HUES6 (cell line): ENCODE measurements at regions not wholly inside any gene's neighbourhood (a gene's known extent, or its start where the extent isn't known, plus 50 kb on each side); places are given as distances from the start of the nearest gene placed in this dataset.

Experiments
- H3K27ac ChIP-seq: 2 replicates; pipeline ENCODE4 v1.7.0; 2013; ENCODE audit warnings: low read depth, mild to moderate bottlenecking, low read length, inconsistent platforms
- H3K27me3 ChIP-seq: 2 replicates; pipeline ENCODE4 v1.6.1; 2013; ENCODE audit warnings: low read length; ENCODE audit not compliant: control insufficient read depth, insufficient read depth
- H3K36me3 ChIP-seq: 2 replicates; pipeline ENCODE4 v1.6.1; 2013; ENCODE audit warnings: low read length; ENCODE audit not compliant: control insufficient read depth, insufficient read depth
- H3K4me1 ChIP-seq: 2 replicates; pipeline ENCODE4 v1.6.1; 2013; ENCODE audit warnings: low read length; ENCODE audit not compliant: control insufficient read depth, insufficient read depth
- H3K4me3 ChIP-seq: 2 replicates; pipeline ENCODE4 v1.5.1; 2013; ENCODE audit warnings: low read depth, low read length
- H3K9ac ChIP-seq: one replicate; pipeline ENCODE4 v1.6.1; 2013; ENCODE audit warnings: mild to moderate bottlenecking, low read length
- H3K9me3 ChIP-seq: 2 replicates; pipeline ENCODE4 v1.6.1; 2013; ENCODE audit warnings: low read depth, low read length; ENCODE audit not compliant: control insufficient read depth, insufficient read depth

DNA sequence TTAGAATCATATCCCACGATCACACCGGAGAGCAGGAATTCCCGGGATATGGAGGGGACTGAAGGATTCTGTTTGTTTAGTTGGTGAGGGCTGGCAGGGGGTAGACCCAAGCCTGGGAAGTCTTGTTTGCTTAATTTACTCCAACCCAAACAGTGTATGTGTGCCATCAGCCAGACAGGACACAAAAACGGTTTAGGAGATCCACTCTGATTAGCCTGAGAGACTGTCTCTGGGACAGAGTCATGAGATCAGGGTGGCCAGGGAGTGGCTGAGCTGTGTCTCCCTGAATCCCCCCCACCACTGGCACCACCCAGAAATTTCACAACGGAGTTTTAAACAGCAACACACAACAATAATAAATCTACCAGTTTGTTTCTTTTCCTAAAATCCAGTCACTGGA is 127.0 kb downstream of the RBFOX3 start:
- no peaks in the 10 kb centered on the region for H3K9me3 ChIP-seq
- H3K36me3 ChIP-seq = no peaks in the 10 kb centered on the region
- H3K4me3 ChIP-seq = no peak overlapping the region
- no peak overlapping the region for H3K27ac ChIP-seq
- peaks cover 17% of the 10 kb centered on the region for H3K4me1 ChIP-seq
- peaks cover 30% of the 10 kb centered on the region; the same call in 1 of the 2 replicates for H3K27me3 ChIP-seq
- H3K9ac ChIP-seq = no peak overlapping the region

DNA sequence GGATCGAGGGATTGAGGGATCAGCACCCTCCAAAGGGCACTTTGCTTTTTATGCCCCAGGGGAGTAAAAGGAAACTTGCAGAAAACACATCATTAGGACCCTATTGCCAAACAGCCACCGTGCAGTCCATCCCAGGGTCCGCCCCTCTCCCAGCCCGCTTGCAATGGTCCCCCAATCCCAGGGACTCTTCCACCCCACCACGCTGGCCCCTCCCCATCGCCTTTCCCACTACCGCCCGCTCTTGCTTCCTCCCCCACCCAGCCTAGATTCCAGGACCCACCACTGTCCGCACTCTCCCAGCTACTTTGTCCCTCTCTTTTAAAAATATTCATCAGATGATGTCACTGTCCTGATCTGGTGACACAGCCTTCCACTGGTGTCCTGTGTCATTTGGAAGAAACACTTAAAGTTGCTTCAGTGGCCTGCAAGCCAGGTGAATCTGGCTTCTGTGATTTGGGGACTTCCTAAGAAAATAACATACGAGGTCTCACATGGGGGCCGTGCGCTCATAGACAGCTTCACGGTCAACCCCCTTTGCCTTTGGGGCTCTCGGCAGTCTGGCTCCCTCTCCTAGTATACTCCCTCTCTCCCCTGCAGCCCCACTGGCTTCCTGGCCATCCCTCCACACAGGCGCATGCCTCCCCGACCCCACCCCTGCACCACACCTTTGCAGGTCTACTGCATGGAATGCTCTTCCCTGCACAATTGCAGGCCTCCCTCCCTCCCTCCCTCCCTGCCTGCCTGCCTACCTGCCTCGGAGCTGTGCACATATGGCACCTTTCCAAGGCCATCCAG is 127.9 kb downstream of the RBFOX3 start:
- Histone ChIP-seq H3K27ac (no peak overlapping the region), H3K4me1 (peaks cover 17% of the 10 kb centered on the region), H3K27me3 (peaks cover 39% of the 10 kb centered on the region; the same call in 1 of the 2 replicates), H3K4me3 (peak overlapping the region; percentile 38; the same call in 1 of the 2 replicates), H3K36me3 (no peaks in the 10 kb centered on the region), H3K9me3 (no peaks in the 10 kb centered on the region), H3K9ac (no peak overlapping the region)

DNA sequence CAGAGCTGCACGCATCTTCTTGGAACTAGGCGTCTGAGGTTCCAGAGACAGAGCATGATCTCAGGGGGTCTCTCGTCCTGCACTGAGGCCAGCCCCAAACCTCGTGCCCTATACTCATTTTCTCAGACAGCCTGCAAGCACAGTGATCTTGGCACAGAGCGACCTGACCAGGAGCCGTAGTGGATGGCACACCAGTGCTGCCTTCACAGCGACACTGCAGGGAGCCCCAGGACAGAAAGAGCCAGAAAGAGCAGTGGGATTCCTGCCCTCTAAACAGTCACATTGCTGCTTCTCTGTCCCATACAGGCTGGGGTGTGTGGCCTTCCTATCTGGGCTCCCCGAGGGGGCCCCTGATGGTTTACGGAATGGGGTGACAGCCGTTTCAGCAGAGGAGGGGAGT is 131.0 kb downstream of the RBFOX3 start:
- Histone ChIP-seq H3K27ac (no peak overlapping the region), H3K27me3 (peaks cover 62% of the 10 kb centered on the region; the same call in 1 of the 2 replicates), H3K9me3 (no peaks in the 10 kb centered on the region), H3K36me3 (no peaks in the 10 kb centered on the region), H3K9ac (no peak overlapping the region), H3K4me1 (peaks cover 10% of the 10 kb centered on the region), H3K4me3 (no peak overlapping the region)

DNA sequence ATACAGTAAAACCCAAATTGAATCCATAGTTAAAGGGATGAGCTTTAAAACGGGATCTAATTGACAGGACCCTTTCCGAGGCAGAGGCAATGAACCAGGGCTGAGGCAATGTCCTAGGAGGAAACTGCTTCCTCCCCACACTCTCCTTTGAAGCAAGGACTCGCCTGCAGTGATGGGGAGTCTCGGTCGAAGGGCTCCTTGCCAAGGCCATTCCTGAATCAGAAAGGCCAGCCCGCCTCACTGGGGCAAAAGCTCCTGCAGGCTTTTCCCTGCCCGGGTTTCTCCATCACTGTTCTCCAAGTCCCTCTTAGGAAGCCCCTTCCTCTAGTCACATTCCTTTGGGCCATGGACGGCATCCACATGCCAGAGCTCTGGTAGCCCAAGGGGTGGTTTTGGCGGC is 132.0 kb downstream of the RBFOX3 start:
- no peak overlapping the region for H3K4me3 ChIP-seq
- no peaks in the 10 kb centered on the region for H3K36me3 ChIP-seq
- H3K27me3 ChIP-seq = peaks cover 72% of the 10 kb centered on the region; the same call in 1 of the 2 replicates
- H3K9ac ChIP-seq = no peak overlapping the region
- H3K27ac ChIP-seq = no peak overlapping the region
- no peaks in the 10 kb centered on the region for H3K9me3 ChIP-seq
- peaks cover 10% of the 10 kb centered on the region for H3K4me1 ChIP-seq

DNA sequence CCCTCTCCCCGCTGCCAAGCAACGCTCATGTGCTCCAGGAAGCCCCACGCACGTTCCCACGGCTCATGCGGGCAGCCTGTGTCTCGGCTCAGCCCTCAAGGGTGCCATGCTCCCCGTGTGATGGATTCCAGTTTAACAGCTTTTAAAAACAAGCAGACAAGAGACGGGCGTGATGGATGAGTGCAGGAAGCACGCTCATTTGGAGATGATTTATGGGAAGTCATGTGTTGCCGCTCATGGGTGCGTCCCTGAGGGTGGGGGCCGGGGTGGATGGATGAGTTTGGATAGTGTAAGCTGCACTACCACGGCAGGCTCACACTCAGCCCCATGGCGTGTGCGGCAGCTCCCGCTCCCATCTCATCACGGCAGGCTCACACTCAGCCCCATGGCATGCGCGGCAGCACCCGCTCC is 132.8 kb downstream of the RBFOX3 start:
- H3K36me3 ChIP-seq = no peaks in the 10 kb centered on the region
- H3K4me1 ChIP-seq = peaks cover 9% of the 10 kb centered on the region
- no peaks in the 10 kb centered on the region for H3K9me3 ChIP-seq
- H3K27ac ChIP-seq = no peak overlapping the region
- H3K4me3 ChIP-seq = no peak overlapping the region
- H3K27me3 ChIP-seq = peaks cover 80% of the 10 kb centered on the region; the same call in 1 of the 2 replicates
- no peak overlapping the region for H3K9ac ChIP-seq

DNA sequence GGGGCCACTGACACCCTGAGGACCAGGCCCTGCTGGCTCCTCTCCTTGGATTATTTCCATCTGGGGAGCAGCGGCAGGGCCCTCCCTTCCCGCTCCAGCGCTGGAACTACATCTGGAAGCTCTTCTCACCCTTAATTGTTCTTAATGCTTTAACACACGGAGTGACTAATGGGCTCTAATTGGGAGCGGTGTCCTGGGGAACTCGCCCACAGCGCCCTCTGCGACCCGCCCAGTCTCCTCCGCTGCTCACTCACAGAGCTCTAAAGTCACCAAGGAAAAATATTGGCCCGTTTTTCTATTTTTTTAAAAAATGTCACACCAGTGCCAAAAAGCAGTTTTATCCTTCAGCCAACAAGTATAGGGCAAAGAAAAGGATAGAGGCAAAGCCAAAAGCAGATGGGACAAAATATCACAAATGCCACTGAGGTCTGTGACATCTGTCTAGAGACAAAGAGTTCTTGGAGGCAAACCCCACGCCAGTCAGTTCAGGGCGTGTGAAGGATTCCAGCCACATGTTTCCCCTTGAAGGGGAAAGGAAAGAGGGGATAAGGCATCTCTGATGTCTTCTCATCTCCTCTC is 134.7 kb downstream of the RBFOX3 start:
- Histone ChIP-seq H3K27me3 (peaks cover 86% of the 10 kb centered on the region; the same call in 1 of the 2 replicates), H3K27ac (no peak overlapping the region)

DNA sequence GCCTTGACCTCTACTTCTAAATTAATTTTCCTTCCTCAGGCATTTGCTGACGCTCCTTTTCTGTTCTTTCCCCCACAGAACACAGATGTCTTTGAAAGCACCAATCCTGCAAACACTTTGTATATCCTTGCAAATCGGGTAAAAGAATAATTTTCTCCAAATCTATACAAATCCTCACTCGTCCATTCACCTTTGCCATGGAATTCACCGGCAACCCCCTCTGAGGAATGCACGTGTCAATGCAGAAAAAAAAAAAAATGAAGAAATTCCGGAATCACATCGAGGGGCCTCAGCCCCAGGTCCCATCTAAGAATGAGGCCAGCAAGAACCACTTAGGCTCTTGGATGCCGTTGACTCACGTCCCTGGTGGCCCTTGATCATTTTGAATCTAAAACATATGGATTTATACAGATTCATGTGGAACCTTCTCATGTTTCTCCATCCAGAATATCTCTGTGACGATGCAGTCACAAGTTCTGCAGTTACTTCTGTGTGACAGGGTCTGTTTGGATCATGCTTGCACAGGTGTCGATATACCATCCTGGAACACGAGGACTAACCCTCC is 136.9 kb downstream of the RBFOX3 start:
- H3K36me3 ChIP-seq = no peaks in the 10 kb centered on the region
- no peak overlapping the region for H3K9ac ChIP-seq
- peaks cover 2% of the 10 kb centered on the region; the same call in 1 of the 2 replicates for H3K4me1 ChIP-seq
- H3K27ac ChIP-seq = no peak overlapping the region
- no peaks in the 10 kb centered on the region for H3K9me3 ChIP-seq
- no peak overlapping the region for H3K4me3 ChIP-seq
- peaks cover 85% of the 10 kb centered on the region; the same call in 1 of the 2 replicates for H3K27me3 ChIP-seq

More for the DNA sequence above, 134.7 kb downstream of the RBFOX3 start:
- H3K4me3 ChIP-seq = no peak overlapping the region
- peaks cover 2% of the 10 kb centered on the region; the same call in 1 of the 2 replicates for H3K4me1 ChIP-seq
- no peaks in the 10 kb centered on the region for H3K36me3 ChIP-seq
- H3K9ac ChIP-seq = no peak overlapping the region
- no peaks in the 10 kb centered on the region for H3K9me3 ChIP-seq

DNA sequence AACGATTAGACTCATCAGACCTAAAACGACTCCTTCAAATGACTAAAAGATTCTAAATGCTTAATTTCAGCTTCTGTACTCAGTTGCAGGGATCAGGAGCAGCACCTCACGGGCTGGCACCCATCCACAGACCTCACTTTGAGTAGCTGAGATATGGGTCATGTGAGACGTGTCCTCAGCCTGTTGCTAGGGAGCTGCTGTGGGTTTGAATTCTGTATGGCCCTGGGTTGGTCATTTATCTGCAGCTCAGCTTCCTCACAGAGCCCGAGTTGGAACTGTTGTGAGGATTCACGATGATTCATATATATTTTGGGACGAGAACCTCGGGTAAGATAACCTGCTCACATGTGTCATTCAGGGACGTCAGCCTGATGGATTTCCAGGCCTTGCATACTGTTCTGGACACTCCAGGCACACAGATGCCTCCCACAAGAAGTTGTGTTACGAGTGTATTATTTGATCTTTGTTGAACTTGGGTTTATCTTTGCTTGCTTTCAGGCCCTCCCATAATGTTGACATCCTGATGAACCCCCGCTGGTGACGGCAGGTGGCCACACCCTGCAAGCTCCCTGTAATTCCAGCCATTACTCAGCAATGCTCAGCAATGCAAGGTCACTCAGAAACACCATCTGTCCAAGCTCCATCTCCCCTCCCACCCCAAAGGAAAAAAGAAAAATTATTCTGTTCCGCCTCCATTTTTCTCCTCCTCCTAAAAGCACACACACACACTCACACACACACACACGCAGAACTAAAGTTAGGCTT is 137.6 kb downstream of the RBFOX3 start:
- H3K9me3 ChIP-seq = no peaks in the 10 kb centered on the region
- no peak overlapping the region for H3K9ac ChIP-seq
- H3K27ac ChIP-seq = no peak overlapping the region
- H3K4me3 ChIP-seq = no peak overlapping the region
- peaks cover 2% of the 10 kb centered on the region; the same call in 1 of the 2 replicates for H3K4me1 ChIP-seq
- no peaks in the 10 kb centered on the region for H3K36me3 ChIP-seq
- peaks cover 85% of the 10 kb centered on the region; the same call in 1 of the 2 replicates for H3K27me3 ChIP-seq

DNA sequence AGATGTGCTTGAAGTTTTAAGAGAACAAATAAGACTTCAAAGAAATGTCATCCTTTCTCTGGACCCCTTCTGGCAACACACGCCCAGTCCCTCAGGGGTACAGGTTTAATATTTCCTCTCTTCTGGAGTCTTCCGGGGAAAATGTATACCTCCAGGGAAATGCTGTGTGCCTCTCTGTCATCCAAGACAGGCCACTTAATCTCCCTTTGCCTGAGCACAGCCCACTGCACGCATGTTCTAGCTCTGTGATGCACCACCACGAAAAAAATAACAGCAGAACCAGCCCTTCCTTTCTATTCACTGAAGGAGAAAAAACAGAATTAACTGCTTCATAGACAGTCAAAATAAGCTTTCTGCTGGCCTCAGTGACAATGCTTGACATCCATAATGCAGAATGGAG is 140.1 kb downstream of the RBFOX3 start:
- H3K36me3 ChIP-seq = no peaks in the 10 kb centered on the region
- H3K4me3 ChIP-seq = no peak overlapping the region
- H3K27ac ChIP-seq = no peak overlapping the region
- H3K9ac ChIP-seq = no peak overlapping the region
- H3K27me3 ChIP-seq = peaks cover 75% of the 10 kb centered on the region; the same call in 1 of the 2 replicates
- no peaks in the 10 kb centered on the region for H3K9me3 ChIP-seq
- H3K4me1 ChIP-seq = peaks cover under 1% of the 10 kb centered on the region; the same call in 1 of the 2 replicates

DNA sequence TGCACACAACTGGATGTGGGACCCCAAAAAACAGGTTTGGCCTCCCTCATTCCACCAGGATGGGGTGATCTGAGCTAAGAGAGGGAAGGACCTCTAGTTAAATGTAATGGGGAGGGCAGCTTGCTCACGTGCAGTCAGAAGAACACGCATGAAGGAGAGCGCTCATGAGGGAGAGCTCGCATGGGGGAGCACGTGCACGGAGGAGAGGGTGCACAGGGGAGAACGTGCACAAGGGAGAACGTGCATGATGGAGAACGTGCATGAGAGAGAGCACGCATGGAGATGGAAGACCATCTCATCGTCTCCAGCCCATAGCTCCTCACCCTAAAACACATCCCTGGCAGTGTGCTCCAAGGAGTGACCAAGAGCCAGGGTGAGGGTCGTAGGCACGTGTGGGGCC is 141.2 kb downstream of the RBFOX3 start:
- H3K9ac ChIP-seq = no peak overlapping the region
- H3K4me1 ChIP-seq = no peaks in the 10 kb centered on the region
- peaks cover 65% of the 10 kb centered on the region; the same call in 1 of the 2 replicates for H3K27me3 ChIP-seq
- H3K9me3 ChIP-seq = no peaks in the 10 kb centered on the region
- H3K27ac ChIP-seq = no peak overlapping the region
- H3K4me3 ChIP-seq = no peak overlapping the region
- no peaks in the 10 kb centered on the region for H3K36me3 ChIP-seq
